ENCODE measurements at regions not wholly inside any gene's neighbourhood (a gene's known extent, or its start where the extent isn't known, plus 50 kb on each side); places are given as distances from the start of the nearest gene placed in this dataset.

- TF ChIP-seq CTCF (IDR thresholded peaks at IDR 0.05) (no peak), POLR2AphosphoS5 (IDR thresholded peaks at IDR 0.05) (no peak), POLR2A (IDR thresholded peaks at IDR 0.05) (no peak)
- Histone ChIP-seq H3K4me1 (replicated peaks) (no peaks in the 10 kb centered on the region), H3K4me3 (no peak overlapping the region), H3K27ac (no peak overlapping the region), H3K27me3 (replicated peaks; ENCODE audit: insufficient read depth) (no peaks in the 10 kb centered on the region), H3K9me3 (no peaks in the 10 kb centered on the region), H3K36me3 (no peaks in the 10 kb centered on the region)
- WGBS, result 88% methylated on average over 3 of the region's 3 CpGs
- no peak for DNase-seq (ENCODE audit: low spot score)
- intact Hi-C loops (cut with DNase I), result no loop called here
These were observed 188.1 kb upstream of the SAMSN1 start for GRCh38 chr21:14734191-14734590.

DNA sequence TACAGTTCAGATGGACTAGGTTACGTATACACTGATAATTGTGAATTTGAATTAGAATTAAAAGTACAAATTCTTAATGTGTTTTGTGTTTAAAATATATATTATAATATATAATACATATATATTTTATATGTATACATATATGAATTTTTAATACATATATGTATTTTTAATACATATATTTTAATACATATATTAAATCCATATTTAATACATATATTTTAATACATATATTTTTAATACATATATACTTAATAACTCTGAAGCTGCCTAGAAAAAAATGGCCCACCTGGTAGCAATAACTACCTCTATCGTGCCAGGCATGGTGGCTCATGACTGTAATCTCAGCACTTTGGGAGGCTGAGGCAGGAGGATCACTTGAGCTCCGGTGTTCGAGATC, 179.1 kb upstream of the SAMSN1 start:
- 96% methylated on average over 4 of the region's 4 CpGs for WGBS
- H3K27ac ChIP-seq, result no peak overlapping the region
- H3K4me3 ChIP-seq, result no peak overlapping the region

DNA sequence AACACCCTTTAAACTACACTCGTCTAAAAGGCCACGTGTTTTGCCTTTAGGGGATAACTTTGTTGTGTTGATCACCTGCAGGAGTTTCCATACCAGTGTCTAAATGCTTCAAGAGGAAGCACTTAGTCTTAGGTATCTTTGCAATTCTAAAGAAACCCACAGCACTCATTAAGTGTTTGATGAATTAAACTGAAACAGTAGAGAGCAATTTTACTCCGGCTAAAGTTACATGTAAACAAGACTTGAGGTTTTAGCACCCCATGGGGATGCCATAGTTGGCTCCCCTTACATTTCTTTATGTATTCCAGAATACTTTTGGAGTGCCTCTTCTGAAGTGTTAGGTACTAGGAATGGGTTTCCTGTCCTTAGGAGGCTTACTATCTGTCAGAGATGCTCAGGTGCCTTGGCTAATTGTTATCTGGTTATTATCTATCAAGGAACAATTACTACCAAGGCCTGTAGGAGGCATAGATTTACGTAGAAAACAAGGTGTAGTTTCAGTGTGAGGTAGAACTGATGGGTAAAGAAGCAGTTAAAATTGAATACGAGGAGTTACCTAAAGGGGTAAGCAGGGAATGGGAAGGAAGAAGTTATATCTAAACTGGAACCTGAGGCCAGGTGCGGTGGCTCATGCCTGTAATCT, 176.8 kb upstream of the SAMSN1 start:
- H3K4me3 ChIP-seq, result no peak overlapping the region
- WGBS, result 82% methylated on average over 6 of the region's 6 CpGs
- TF ChIP-seq POLR2AphosphoS5 (IDR thresholded peaks at IDR 0.05) (no peak), CTCF (IDR thresholded peaks at IDR 0.05) (no peak), POLR2A (IDR thresholded peaks at IDR 0.05) (no peak)
- no peaks in the 10 kb centered on the region for H3K4me1 ChIP-seq (replicated peaks)
- DNase-seq (ENCODE audit: low spot score), result no peak
- H3K9me3 ChIP-seq, result no peaks in the 10 kb centered on the region
- intact Hi-C loops (cut with DNase I), result no loop called here
- H3K27ac ChIP-seq, result no peak overlapping the region
- no peaks in the 10 kb centered on the region for H3K27me3 ChIP-seq (replicated peaks; ENCODE audit: insufficient read depth)
- H3K36me3 ChIP-seq, result no peaks in the 10 kb centered on the region

More for the DNA sequence above, 179.1 kb upstream of the SAMSN1 start:
- TF ChIP-seq CTCF (IDR thresholded peaks at IDR 0.05) (no peak), POLR2A (IDR thresholded peaks at IDR 0.05) (no peak), POLR2AphosphoS5 (IDR thresholded peaks at IDR 0.05) (no peak)
- Histone ChIP-seq H3K27me3 (replicated peaks; ENCODE audit: insufficient read depth) (no peaks in the 10 kb centered on the region), H3K9me3 (no peaks in the 10 kb centered on the region), H3K36me3 (no peaks in the 10 kb centered on the region), H3K4me1 (replicated peaks) (no peaks in the 10 kb centered on the region)
- intact Hi-C loops (cut with DNase I), result no loop called here
- no peak for DNase-seq (ENCODE audit: low spot score)

DNA sequence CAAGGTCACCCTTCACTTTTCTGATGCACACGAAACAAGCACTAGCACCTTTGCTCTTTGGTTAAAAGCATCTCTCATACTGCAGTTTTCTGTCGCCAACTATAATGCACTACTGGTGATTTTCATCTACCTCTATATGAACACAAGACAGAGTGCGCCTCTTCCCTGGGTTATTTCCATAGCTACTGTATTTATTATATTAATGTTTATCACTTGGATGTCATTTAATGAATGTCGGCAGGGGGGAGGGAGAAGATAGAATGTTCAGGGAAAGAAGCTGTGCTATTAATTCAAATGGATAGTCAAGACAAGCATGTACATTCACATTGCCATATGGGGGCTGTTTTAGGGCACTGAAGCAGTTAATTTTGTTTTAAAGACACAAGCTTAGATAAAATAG, 174.1 kb upstream of the SAMSN1 start:
- no peak overlapping the region for H3K4me3 ChIP-seq
- no peak for DNase-seq (ENCODE audit: low spot score)
- intact Hi-C loops (cut with DNase I), result no loop called here
- H3K36me3 ChIP-seq, result no peaks in the 10 kb centered on the region
- WGBS, result 74% methylated on average over 4 of the region's 4 CpGs
- no peaks in the 10 kb centered on the region for H3K27me3 ChIP-seq (replicated peaks; ENCODE audit: insufficient read depth)
- H3K9me3 ChIP-seq, result no peaks in the 10 kb centered on the region
- TF ChIP-seq CTCF (IDR thresholded peaks at IDR 0.05) (no peak), POLR2A (IDR thresholded peaks at IDR 0.05) (no peak), POLR2AphosphoS5 (IDR thresholded peaks at IDR 0.05) (no peak)
- H3K27ac ChIP-seq, result no peak overlapping the region
- no peaks in the 10 kb centered on the region for H3K4me1 ChIP-seq (replicated peaks)

DNA sequence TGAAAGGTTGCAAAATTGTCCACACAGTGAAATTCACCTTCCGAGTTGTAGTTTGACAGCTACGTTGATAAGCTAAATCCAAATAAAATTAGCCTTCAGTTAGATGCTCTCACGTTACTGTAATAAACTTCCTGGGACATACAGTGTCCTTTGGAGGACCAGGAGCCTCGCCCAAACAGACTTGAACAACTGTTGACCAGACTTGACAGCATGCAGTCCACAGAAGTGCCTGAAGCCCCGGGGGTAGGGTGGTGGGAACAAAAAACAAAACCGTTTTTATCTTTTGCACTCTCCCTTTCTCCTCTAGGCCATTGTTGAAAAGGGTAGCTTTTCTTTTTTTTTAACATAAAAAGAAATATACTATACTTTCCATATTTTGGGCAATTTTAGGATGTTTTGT, 172.8 kb upstream of the SAMSN1 start:
- DNase-seq (ENCODE audit: low spot score), result no peak

More for the DNA sequence above, 172.8 kb upstream of the SAMSN1 start:
- TF ChIP-seq POLR2AphosphoS5 (IDR thresholded peaks at IDR 0.05) (no peak), POLR2A (IDR thresholded peaks at IDR 0.05) (no peak)
- Histone ChIP-seq H3K4me3 (no peak overlapping the region), H3K36me3 (no peaks in the 10 kb centered on the region), H3K27ac (no peak overlapping the region), H3K27me3 (replicated peaks; ENCODE audit: insufficient read depth) (no peaks in the 10 kb centered on the region), H3K9me3 (no peaks in the 10 kb centered on the region), H3K4me1 (replicated peaks) (no peaks in the 10 kb centered on the region)
- intact Hi-C loops (cut with DNase I), result no loop called here
- 61% methylated on average over 6 of the region's 6 CpGs for WGBS

All from prostate gland (tissue), 2 donors.